Smooth muscle cell (in vitro differentiated cells): ENCODE measurements at regions not wholly inside any gene's neighbourhood (a gene's known extent, or its start where the extent isn't known, plus 50 kb on each side); places are given as distances from the start of the nearest gene placed in this dataset.

Experiments
- DNase-seq: peaks from one replicate; lab custom pipeline; 2025; ENCODE audit not compliant: unreplicated experiment; lab: John Stamatoyannopoulos, UW
- H2AFZ ChIP-seq: fragments of 200-600 bp; sonication (generic); 2 replicates; pipeline ENCODE4 v1.6.0; 2016; ENCODE audit warnings: antibody characterized with exemption, low read depth, mild to moderate bottlenecking
- H3F3A ChIP-seq: fragments of 200-600 bp; sonication (generic); 2 replicates; pipeline ENCODE4 v1.6.0; 2017; ENCODE audit warnings: antibody characterized with exemption, low read depth
- H3K27ac ChIP-seq: fragments of 200-600 bp; sonication (generic); 2 replicates; pipeline ENCODE4 v1.5.1; 2016; ENCODE audit warnings: low read depth, mild to moderate bottlenecking
- H3K27me3 ChIP-seq: fragments of 200-600 bp; sonication (generic); 2 replicates; pipeline ENCODE4 v1.6.1; 2016; ENCODE audit warnings: low read depth, mild to moderate bottlenecking
- H3K36me3 ChIP-seq: fragments of 200-600 bp; sonication (generic); 2 replicates; pipeline ENCODE4 v1.5.1; 2016; ENCODE audit warnings: low read depth
- H3K4me1 ChIP-seq: fragments of 200-600 bp; sonication (generic); 2 replicates; pipeline ENCODE4 v1.5.1; 2016; ENCODE audit warnings: low read depth
- H3K4me2 ChIP-seq: fragments of 200-600 bp; sonication (generic); 2 replicates; pipeline ENCODE4 v1.6.0; 2016; ENCODE audit warnings: mild to moderate bottlenecking
- H3K4me3 ChIP-seq: fragments of 200-600 bp; sonication (generic); 2 replicates; pipeline ENCODE4 v1.5.1; 2016; ENCODE audit warnings: mild to moderate bottlenecking
- H3K79me2 ChIP-seq: fragments of 200-600 bp; sonication (generic); 2 replicates; pipeline ENCODE4 v1.6.0; 2016; ENCODE audit warnings: low read depth, mild to moderate bottlenecking
- H3K9ac ChIP-seq: fragments of 200-600 bp; sonication (generic); 2 replicates; pipeline ENCODE4 v1.6.0; 2016; ENCODE audit warnings: low read depth
- H3K9me3 ChIP-seq: fragments of 200-600 bp; sonication (generic); replicated peaks from 2 replicates; pipeline ENCODE4 v1.5.1; 2016; ENCODE audit warnings: low read depth
- H4K20me1 ChIP-seq: fragments of 200-600 bp; sonication (generic); 2 replicates; pipeline ENCODE4 v1.6.0; 2016; ENCODE audit warnings: low read depth
- WGBS: methylation state at CpG from one replicate; pipeline ENCODE4 v1.1.7; 2016; ENCODE audit warnings: low lambda C conversion rate; 5-methylcytosine and 5-hydroxymethylcytosine counted together
- TF ChIP-seq, protein P1 (sequence below): fragments of 200-600 bp; sonication (generic); IDR thresholded peaks from 2 replicates; pipeline ENCODE4 v1.5.1; 2017; ENCODE audit warnings: borderline replicate concordance, mild to moderate bottlenecking, antibody characterized with exemption; ENCODE audit not compliant: insufficient read depth, poor library complexity, severe bottlenecking

DNA sequence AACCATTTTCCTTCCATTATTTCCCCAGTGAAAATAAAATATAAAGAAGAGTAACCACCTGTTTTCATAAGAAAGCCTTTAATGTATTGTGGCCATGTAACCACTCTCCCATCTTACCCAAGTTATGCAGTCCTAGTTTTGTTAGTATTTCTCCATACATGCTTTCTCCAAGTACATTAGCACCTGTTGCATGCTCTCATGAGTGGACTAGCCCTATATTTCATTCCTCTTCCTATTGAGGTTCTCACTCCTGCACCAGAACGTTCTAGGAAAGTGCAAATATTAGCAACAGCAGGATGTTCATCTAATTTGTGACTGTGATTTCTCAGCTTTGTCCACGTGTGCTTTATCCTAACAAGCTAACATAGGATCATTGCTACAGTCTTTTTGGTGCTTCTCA, 155.1 kb upstream of the NPVF start:
- Histone ChIP-seq H3K79me2 (no peaks in the 10 kb centered on the region), H3K9me3 (no peaks in the 10 kb centered on the region), H3K4me2 (no peak overlapping the region), H3K4me3 (no peak overlapping the region), H3K4me1 (no peaks in the 10 kb centered on the region), H3K27ac (no peak overlapping the region), H3K9ac (no peak overlapping the region), H3K36me3 (no peaks in the 10 kb centered on the region), H4K20me1 (no peaks in the 10 kb centered on the region), H3F3A (no peaks in the 10 kb centered on the region), H3K27me3 (no peaks in the 10 kb centered on the region), H2AFZ (no peak overlapping the region)
- TF ChIP-seq, protein P1, sequence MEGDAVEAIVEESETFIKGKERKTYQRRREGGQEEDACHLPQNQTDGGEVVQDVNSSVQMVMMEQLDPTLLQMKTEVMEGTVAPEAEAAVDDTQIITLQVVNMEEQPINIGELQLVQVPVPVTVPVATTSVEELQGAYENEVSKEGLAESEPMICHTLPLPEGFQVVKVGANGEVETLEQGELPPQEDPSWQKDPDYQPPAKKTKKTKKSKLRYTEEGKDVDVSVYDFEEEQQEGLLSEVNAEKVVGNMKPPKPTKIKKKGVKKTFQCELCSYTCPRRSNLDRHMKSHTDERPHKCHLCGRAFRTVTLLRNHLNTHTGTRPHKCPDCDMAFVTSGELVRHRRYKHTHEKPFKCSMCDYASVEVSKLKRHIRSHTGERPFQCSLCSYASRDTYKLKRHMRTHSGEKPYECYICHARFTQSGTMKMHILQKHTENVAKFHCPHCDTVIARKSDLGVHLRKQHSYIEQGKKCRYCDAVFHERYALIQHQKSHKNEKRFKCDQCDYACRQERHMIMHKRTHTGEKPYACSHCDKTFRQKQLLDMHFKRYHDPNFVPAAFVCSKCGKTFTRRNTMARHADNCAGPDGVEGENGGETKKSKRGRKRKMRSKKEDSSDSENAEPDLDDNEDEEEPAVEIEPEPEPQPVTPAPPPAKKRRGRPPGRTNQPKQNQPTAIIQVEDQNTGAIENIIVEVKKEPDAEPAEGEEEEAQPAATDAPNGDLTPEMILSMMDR: no peak
- WGBS: 86% methylated on average over 2 of the region's 2 CpGs
- no peak for DNase-seq

DNA sequence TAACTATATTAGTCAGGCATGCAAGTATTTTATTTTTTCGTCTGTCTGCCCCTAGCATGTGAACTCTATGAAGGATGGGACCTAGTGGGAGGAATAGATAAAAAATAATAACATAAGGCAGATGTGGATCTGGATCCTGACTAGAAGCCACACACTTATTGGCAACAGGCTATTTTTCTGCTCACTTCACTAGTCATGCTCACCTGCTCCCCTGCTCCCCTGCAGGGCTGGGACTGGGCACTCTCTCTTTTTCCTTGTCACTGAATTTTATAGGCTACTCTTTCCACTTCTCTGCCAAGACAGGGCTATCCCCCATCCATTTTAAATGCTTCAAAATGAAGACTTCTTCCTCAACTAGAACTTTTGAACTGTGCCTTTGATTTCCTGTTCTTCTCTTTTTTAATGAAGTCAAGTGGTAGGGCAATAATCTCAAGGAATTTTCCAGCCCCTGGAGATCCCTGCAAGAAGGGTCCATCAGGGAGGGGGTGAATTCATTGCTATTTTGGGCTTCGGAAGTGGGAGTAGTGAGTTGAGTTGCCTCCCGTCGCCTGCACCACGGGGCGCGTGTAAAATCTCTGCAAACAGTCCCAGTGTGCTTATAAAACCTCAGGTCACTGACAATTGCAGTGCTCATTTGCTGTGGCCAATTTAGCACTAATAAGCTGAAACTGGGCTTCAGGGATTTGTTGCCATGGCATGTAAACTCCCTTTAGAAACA, 156.7 kb upstream of the NPVF start:
- 68% methylated on average over 7 of the region's 7 CpGs for WGBS
- TF ChIP-seq, protein P1: no peak
- H3K4me3 ChIP-seq: no peak overlapping the region
- H3K9me3 ChIP-seq: no peaks in the 10 kb centered on the region
- H3K79me2 ChIP-seq: no peaks in the 10 kb centered on the region
- H3K9ac ChIP-seq: no peak overlapping the region
- no peak for DNase-seq
- H4K20me1 ChIP-seq: no peaks in the 10 kb centered on the region
- peaks cover 3% of the 10 kb centered on the region for H3K27me3 ChIP-seq
- H3K36me3 ChIP-seq: no peaks in the 10 kb centered on the region
- H3F3A ChIP-seq: no peaks in the 10 kb centered on the region
- H3K27ac ChIP-seq: no peak overlapping the region
- H2AFZ ChIP-seq: no peak overlapping the region
- H3K4me1 ChIP-seq: no peaks in the 10 kb centered on the region
- H3K4me2 ChIP-seq: no peak overlapping the region

DNA sequence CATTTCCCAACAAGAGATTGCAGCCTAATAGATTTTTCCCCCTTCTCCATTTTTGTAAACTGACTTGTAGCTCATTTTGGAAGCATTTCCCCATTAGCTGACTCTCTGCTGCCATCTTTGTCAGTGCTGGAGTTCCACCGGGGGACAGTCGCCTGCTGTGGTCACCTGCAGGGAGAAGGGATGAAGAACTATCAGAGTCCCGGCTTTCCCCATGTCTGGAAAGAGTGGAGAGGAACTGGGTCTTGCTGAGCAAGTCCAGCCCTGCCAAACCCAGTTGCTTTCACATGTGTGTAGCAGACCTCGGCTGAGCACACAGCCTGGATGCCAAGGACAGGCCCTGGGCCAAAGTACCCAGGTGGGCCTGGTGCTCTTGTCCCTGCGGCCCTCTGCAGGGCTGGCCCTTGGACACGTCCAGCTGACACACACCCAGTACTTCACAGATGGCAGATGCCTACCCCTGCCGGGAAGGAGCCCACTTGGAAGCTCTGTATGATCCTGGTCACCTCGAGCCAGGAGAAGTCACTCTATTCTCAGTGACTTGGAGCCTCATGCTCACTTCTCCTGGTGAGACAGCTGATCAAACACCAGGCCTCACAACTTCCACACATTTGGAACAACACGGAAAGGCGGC, 157.3 kb upstream of the NPVF start:
- no peak overlapping the region for H3K27ac ChIP-seq
- no peak overlapping the region for H2AFZ ChIP-seq
- H3K27me3 ChIP-seq: peaks cover 9% of the 10 kb centered on the region
- no peaks in the 10 kb centered on the region for H3K9me3 ChIP-seq
- no peak for DNase-seq
- WGBS: 93% methylated on average over 10 of the region's 10 CpGs
- H3K79me2 ChIP-seq: no peaks in the 10 kb centered on the region
- no peaks in the 10 kb centered on the region for H3K4me1 ChIP-seq
- no peaks in the 10 kb centered on the region for H4K20me1 ChIP-seq
- no peak overlapping the region for H3K9ac ChIP-seq
- no peaks in the 10 kb centered on the region for H3F3A ChIP-seq
- no peak overlapping the region for H3K4me3 ChIP-seq
- H3K4me2 ChIP-seq: no peak overlapping the region
- H3K36me3 ChIP-seq: no peaks in the 10 kb centered on the region
- TF ChIP-seq, protein P1: no peak
